HG03469 (cell line): ENCODE measurements at regions not wholly inside any gene's neighbourhood (a gene's known extent, or its start where the extent isn't known, plus 50 kb on each side); places are given as distances from the start of the nearest gene placed in this dataset.

Experiments
- ATAC-seq: cut with Tn5 transposase; IDR thresholded peaks from one replicate; pipeline ENCODE4 v1.9.1; 2021; ENCODE audit warnings: mild to moderate bottlenecking, moderate library complexity, moderate number of reproducible peaks; ENCODE audit not compliant: unreplicated experiment

DNA sequence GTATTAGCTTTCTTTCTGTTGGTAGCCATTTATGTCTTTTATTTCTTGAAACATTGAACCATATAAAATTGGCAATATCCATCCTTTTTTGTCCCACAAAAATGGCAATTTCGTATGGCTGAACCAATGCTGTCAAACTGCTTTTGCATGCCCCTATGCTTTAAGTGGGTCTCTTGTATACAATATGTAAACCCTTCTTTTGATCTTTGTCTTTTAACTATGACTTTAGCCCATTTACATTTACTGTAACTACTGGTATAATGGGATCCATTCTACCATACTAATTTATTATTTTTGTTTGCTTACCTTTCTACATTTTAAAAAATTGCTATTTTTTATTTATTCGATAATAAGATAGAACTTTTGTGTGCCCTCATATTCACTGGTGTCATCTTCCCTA lies 93.4 kb downstream of the TENT4A start:
- ATAC-seq, result no peak

DNA sequence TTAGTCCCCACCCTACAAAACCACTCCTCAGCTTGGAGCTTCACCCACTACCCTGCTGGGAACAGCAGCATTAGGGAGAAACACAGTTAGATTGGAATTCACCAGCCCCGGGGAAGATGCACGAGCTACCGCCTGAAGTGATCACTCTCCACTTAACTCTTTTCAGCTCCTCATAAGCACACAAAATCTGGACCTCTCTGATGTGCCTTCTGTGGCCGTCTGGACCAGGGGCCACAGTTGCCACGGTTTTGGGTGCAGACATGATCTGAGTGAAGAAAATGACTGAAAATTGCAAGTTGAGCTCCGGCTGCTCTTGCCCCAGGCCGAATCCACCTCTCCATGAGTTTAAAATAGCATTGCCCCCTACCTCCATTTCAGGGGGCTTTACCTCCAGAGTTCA lies 95.2 kb downstream of the TENT4A start:
- no peak for ATAC-seq

DNA sequence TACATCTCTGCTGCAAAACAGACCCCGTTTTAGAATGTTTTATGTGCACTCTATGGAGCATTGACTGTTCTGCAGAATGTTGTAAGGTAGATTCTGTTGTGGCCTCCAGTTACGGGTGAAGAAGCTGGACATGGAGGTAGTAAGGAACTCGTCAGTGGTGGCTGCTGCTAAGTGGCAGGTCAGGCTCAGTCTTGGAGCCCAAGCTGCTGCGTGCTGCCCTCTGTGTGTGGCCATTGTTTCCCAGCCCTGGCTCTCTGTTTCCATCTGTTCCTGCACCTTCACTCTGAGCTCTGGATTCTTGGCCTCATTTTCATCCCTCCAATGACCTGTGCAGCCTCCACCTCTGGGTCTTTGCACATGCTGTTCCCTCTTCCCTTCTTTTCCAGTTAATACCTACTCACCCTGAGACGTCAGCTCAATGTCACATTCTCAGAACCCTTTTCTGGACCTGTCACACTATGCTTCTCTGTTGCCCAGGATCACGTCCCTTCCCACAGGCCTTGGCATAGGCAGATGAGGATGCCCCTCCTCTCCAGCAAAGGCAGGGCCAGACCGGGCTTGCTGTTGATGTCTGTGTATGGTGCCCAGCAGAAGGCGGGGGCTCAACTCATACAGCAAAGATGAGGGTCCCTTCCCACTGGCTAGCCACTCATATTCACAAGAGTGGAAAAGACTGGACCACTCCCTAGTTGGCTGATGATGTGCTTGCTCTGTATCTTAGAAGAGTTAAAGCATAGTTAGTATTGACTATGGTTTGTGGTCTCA lies 97.6 kb downstream of the TENT4A start:
- ATAC-seq, result no peak

DNA sequence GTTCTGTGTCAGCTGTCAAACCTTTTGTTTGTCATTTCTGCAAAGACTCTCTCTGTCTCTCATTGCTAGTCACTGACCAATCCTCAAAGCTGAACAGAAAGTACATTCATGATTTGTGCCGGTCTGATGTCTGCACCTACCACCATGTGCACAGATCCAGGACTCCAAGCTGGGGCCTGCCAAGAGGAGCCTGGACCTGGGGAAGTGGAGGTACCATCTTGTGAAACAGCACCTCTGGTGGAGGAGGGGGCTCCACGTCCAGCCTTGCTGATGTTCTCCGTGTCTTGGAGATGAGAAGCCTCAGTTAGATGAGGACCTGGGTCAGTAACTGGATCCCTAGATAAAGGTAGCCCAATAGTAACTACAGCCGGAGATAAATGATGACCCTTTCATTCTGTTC lies 98.9 kb downstream of the TENT4A start:
- no peak for ATAC-seq

DNA sequence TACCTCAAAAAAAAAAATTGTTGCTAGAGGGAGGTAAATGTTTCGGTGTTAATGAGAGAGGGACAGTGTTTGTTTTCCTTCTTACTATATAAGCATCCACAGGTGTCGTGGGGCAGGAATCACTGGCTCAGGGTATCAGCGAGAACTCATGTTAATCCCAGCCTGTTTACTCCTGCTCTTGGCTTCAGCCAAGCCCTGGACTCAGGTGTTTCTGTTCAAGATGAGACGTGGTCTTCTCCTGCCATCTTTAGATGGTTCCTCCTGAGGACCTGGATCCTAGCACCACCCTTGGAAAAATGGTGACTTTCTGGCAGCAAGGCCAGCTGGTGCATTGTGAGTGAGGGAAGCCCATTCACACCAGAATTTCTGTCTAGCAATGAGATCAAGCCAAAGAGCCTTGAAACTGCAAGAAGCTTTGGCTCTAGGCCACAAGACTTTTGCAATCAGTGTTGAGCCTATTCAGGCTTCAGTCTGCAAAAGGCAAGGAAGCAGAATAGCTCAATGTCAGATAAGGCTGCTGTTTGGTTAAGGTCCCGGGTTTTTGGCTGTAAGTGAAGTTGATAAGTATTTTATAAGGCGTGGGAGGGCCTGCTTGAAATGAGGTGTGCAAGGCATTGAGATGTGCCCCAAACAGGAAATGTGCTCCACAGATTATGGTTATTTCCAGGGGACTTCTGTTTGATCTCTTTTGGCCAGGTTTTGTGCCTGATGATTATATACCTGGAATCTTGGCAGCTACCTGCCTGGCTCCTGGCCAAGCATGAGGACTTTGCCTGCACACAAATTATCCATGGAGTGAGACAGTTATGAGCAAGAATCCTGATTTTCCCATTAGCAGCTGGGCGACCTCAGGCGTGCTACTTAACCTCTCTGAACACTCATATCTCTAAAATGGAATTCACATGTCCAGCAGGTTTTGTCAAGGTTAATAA lies 99.8 kb downstream of the TENT4A start:
- no peak for ATAC-seq

DNA sequence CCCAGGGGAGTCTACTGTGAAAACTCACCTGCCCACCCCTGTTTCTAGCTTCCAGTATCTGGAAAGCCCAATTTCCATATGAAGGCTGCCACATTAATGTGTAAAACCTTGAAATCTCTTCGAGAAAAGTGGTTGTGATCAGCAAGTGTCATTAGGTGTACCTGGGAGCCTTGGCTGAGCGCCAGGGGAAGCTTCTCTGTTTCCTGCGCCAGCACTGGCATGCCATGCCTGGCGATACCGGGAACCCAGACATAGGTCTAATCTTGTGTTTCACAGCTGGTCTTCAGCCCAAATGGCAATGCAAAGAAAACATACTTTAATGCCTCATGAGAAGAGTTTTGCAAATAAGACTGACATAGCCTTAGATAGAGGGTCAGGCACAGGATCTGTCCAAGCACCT lies 101.6 kb downstream of the TENT4A start:
- ATAC-seq, result no peak

DNA sequence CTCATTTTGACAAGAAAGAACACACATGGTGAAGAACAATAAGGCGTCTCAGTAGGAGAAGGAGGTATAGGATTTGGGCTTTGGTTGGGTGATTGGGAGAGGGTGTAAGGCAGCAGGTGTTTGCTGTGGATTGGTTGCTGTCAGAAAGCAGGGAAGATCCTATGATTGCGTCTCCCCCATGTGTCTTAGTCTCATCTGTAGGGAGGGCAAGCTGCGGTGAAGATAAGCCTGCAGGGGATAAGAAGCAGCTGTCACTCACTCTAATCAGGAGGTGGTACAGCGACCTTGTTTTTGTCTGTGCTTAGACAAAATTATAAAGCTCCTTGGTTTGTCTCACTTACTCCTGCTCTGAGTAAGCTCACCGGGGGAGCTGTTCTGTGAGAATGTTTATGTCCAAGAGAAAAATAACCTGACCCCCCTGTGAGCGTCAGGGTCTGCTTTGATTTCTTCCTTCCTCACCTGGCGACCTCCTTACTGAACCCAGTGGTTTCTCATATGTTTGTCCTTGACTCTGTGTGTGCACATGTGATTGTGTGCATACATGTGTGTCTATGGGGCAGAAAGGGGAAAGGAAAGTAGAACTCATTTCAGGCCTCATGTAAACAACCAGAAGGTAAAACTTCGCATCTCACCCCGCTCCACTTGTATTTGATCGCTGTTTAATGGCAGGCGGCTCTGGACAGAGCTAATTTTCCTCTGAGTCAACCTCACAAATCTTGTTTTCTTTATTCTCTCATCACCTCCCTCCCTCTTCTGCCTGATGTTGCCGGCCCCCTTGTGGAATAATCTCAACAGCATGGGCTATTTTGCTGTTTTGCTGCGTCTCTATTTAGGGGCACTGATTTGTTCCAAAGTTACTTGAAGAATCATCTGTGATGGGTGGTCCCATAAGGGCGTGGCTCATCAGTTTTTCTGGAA lies 105.6 kb downstream of the TENT4A start:
- ATAC-seq, result no peak

DNA sequence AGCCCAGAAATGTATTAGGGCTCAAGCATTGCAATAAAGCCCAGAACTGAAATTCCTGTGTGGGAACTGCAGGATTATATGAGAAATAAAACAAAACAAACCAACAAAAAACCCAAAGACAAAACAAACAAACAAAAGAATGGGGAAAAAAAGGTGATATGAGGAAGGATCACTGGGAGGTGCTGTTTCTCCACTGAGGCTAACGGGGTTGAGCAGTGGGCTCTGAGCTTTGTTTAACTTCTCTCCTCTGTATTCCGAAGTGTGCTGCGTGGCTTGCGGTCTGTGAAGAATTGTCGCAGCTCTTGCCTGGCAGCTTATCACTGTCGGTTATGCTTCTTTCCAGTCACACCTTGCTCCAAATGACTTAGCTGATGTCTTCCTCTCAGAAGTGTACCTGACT lies 106.3 kb downstream of the TENT4A start:
- ATAC-seq, result no peak

DNA sequence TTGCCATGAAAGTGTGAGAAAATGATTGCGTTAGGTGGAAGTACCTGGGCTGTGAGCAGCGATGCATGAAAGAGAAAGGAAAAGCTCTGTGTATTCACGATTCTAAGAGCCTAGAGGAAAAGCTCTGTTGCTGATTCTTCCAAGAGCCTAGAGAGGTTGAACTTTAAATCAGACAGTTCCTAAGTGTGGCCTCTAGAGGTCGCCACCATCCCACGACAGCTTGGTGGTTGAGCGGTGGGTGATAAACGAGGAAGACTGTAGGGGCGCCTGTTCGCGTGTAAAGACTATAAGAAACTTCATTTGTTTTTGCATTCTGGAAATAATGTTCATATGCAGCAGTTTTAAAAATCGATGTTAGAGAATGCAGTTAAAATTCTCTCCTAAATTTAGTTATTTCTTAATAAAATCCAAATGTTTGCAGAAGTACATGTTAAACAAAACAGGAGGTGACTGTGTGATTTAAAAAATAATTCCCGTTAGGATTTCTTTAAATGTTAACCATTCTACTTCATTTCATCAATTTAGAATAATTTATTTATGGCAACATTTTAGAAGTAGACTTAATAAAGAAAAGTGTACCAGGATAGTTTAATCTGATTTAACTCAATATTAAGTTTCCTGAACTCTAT lies 107.7 kb downstream of the TENT4A start:
- no peak for ATAC-seq

DNA sequence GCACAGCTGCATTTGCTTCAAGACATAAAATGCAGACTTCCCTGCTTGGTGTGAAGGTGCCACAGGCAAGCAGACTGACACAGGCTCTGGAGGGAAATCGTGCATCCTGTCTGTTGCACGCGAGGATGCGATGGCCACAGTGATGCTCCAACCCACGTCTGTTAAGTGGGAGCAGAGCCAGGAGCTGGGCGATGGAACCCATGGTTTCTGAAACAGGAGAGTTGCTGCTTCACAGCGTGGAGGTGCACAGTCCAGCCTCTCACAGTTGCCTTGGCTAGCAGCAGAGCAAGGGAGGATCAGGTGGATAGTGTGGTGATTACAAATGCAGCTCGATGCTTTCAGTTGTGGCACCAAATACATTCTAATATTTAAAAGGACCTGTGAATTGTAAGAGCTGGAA lies 108.8 kb downstream of the TENT4A start:
- ATAC-seq, result no peak

DNA sequence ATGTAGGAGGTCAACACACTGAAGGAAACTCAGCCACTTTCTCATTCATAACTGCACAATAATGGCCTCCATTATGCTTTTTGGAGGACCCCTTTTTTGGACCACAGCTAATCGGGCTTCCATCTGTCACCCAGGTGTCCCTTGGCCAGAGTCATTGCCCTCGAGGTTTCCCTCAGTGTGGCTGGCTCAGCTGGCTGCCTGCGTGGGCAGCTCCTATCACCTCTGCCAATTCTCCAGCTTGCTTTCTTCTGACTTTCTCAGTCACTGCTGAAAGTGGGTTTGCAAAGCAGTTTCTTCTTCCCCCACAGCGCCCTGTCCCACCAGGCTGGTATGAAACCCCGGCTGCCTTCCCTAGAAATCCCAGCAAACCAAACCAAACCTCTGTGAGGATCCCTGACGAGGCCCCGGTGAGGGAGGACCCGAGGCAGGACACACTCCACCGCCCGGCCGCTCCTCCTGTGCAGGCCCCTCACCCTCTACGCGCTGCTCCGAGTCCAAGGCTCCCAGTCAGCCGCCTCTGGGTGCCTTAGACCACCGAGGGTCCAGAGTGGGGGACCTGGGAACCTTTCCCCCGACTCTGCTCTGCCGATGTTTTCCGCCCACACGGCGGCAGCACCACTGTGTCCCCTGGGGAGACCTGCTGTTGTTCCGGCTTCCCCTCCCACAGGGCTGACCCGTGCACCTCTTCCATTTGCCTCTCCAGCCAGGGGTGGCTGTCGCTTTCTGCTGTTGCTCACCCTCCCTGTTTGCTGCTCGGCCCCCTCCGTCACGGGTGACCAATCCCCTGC lies 109.5 kb downstream of the TENT4A start:
- no peak for ATAC-seq

DNA sequence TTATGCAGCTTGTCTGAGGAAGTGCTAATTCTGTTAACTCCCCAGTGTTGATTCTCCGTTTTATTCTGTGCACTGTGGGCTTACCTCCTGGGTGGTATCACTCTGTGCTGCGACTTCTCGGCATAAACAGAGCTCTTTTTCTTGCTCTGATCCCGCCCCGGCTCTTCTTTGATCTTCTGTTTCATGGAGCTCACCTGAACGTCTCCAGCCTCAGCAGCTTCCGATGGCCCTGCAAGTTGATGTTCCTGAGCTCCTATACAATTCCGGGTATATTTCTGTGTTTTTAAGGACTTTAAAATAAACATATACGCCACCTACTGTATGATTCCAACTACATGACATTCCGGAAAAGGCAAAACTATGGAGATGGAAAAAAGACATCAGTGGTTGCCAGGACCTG lies 110.8 kb downstream of the TENT4A start:
- no peak for ATAC-seq

DNA sequence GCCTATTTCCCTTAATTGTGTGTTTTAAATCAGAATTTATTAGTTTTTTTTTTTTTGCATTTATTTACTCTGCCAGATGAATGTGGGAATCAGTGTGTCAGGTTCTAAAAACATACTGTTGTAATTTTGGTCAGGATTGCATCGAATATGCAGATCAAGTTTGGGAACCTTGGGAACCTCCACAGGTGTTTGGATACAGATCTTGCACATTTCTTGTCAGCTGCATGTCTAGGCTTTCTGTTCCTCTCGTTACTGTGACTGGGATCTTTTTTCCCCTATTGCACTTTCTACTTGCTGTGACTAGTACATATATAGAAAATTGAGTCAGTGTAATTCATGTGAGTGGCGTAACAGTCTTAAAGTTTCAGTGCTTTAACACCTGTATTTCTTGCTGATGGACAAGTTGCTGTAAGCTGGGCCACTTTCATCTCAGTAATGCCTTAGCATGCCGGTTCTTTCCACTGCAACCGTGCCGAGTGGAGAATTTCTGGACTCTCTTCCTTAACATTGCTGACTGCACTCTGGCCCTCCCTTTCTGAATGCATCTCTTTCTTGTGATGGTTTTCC lies 112.5 kb downstream of the TENT4A start:
- no peak for ATAC-seq

DNA sequence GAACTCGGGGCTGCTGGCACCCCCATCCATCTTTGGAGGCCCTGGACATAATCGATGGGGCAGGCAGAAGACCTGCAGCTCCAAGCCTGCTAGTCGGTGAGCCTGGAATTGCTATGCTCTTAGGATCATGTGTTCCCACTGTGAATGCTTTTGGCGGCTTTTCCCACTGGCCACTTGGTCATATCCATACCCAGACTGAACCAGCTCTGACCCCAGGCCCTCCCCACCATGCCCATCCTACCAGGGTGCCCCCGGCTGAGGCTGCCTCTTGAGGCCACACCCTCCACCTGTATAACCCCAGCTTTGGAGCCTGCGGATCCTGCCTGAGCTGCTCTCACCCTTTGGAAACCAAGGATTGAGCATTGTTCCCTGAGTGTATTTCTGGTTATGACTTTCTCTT lies 113.5 kb downstream of the TENT4A start:
- no peak for ATAC-seq

DNA sequence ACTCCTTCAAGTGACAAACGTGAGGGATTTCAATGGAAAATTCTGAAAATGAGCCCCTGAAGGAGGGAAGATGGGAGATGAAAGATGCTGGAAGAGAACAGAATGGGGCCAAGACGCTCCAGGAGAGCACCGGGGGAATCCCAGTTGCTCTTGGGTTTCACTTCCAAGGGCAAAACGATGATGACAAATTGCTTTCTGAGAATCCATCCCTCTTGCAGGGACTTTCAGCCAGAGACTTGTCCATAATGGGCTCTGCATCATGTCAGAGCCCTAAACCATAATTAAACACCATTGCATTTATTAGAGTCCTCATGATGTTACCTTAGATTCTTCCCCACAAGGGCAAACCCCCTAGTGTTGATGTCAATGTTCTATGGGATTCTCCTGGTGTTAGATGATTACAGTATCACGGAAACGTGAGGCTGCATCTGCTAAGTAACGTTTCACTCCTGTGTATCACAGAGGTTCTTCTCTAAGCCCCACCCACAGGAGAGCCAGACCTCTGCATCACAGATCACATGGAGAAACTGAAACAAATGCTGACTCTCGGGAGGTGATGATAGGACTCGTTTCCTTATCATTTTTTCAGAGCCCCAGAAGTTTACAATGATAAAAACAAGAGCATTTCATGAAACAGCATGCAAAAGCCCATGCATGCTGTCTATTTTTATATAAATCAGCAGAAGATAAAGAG lies 114.4 kb downstream of the TENT4A start:
- ATAC-seq, result peak; percentile 54

DNA sequence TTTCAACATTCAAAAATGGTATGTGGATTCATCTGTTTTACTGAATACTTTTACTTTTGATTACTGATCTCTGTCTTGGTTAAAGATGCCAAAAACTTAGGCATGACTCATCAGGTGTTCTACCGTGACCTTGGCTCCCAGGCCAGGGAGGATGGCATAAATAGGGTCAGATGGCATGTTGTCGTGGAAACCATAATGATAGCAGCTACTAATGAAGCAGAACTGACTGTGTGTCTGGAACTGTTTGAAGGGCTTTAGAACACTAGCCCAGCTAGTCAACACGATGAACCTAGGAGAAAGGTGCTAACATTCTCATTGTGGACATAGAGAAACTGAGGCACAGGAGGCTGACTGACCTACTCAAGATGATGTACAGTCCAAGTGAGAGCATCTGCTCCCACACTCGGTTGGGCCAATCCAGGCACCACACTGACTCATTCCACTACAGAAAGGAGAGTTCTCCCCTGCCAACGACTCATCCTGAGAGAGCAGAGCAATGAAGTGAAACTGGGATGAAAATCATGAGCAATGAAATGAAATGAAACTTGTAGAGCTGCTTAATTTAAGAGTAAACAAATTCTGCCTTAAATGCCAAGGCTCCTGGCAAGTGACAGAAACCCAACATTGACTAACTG lies 116.0 kb downstream of the TENT4A start:
- peak; percentile 78 for ATAC-seq

DNA sequence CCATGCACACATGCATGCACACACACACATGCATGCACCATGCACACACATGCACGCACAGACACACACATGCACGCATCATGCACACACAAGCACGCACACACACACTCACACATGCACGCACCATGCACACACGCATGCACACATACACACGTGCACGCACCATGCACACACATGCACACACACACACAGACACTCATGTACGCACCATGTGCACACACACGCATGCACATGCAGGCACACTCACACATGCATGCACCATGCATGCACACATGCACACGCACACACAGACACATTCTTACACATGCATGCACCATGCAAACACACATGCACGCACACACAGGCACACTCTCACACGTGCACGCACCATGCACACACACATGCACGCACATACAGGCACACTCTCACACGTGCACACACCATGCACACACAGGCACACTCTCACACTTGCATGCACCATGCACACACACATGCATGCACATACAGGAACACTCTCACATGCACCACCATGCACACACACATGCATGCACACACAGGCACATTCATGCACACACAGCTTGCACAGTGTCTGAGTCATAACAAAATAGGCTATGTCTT lies 117.5 kb downstream of the TENT4A start:
- ATAC-seq, result no peak
